Uterus (tissue), 3 donors: ENCODE measurements at regions not wholly inside any gene's neighbourhood (a gene's known extent, or its start where the extent isn't known, plus 50 kb on each side); places are given as distances from the start of the nearest gene placed in this dataset.

Experiments used
- DNase-seq, 2 donors: peaks; one replicate each; pipeline ENCODE4 v3.0.0-alpha.2; 2019 to 2020
- H3K27ac ChIP-seq, 2 donors: fragments of 200-600 bp; sonication (generic); 1 replicate in 1 of 2; 2 replicates in 1 of 2; pipeline ENCODE4 v1.5.1; 2016 to 2018
- H3K27me3 ChIP-seq, 2 donors: fragments of 200-600 bp; sonication (generic); one replicate each; pipeline ENCODE4 v1.5.1; 2018 to 2019; ENCODE audit warnings: control low read depth in 1 of 2
- H3K36me3 ChIP-seq, 2 donors: fragments of 200-600 bp; sonication (generic); one replicate each; pipeline ENCODE4 v1.5.1; 2019; ENCODE audit warnings: control low read depth in 1 of 2
- H3K4me1 ChIP-seq, 2 donors: fragments of 200-600 bp; sonication (generic); one replicate each; pipeline ENCODE4 v1.5.1; 2018 to 2019; ENCODE audit warnings: control low read depth in 1 of 2
- H3K4me3 ChIP-seq, 2 donors: fragments of 200-600 bp; sonication (generic); 1 replicate in 1 of 2; 2 replicates in 1 of 2; pipeline ENCODE4 v1.5.1; 2018 to 2019; ENCODE audit warnings: mild to moderate bottlenecking in 1 of 2
- H3K9me3 ChIP-seq, 2 donors: fragments of 200-600 bp; sonication (generic); one replicate each; pipeline ENCODE4 v1.5.1; 2019; ENCODE audit warnings: control low read depth in 1 of 2
- POLR2A ChIP-seq, 2 donors: fragments of 450-650 bp; IDR thresholded peaks; one replicate each; pipeline ENCODE4 v1.6.1; 2016; ENCODE audit warnings: antibody characterized with exemption in 2 of 2, mild to moderate bottlenecking in 1 of 2, moderate library complexity in 1 of 2
- intact Hi-C: fragments of 100-400 bp; cut with DNase I; formaldehyde crosslinking; loops from one replicate; pipeline ENCODE4 v1.15.1; 2023; ENCODE audit warnings: low total_unique reads
- TF ChIP-seq, protein P1 (sequence below), 4 experiments: fragments of 200-600 bp in 2 of 4; fragments of 450-650 bp in 2 of 4; sonication (generic) in 2 of 4; IDR thresholded peaks; one replicate each; pipeline ENCODE4 v1.5.1; 2016 to 2019; ENCODE audit warnings: antibody characterized with exemption in 4 of 4, mild to moderate bottlenecking in 2 of 4, moderate library complexity in 1 of 4
- donor health status: DM: yes; HTN: yes; CAD: no.

- H3K27ac ChIP-seq, result no peak overlapping the region
- H3K4me3 ChIP-seq, result no peak overlapping the region
- H3K27me3 ChIP-seq, result no peaks in the 10 kb centered on the region
- DNase-seq, result no peak
- H3K4me1 ChIP-seq, result no peaks in the 10 kb centered on the region
- H3K36me3 ChIP-seq, result no peaks in the 10 kb centered on the region
- TF ChIP-seq, protein P1, sequence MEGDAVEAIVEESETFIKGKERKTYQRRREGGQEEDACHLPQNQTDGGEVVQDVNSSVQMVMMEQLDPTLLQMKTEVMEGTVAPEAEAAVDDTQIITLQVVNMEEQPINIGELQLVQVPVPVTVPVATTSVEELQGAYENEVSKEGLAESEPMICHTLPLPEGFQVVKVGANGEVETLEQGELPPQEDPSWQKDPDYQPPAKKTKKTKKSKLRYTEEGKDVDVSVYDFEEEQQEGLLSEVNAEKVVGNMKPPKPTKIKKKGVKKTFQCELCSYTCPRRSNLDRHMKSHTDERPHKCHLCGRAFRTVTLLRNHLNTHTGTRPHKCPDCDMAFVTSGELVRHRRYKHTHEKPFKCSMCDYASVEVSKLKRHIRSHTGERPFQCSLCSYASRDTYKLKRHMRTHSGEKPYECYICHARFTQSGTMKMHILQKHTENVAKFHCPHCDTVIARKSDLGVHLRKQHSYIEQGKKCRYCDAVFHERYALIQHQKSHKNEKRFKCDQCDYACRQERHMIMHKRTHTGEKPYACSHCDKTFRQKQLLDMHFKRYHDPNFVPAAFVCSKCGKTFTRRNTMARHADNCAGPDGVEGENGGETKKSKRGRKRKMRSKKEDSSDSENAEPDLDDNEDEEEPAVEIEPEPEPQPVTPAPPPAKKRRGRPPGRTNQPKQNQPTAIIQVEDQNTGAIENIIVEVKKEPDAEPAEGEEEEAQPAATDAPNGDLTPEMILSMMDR (IDR thresholded peaks at IDR 0.05), result no peak
- TF ChIP-seq POLR2A (IDR thresholded peaks at IDR 0.05), result no peak
- intact Hi-C loops, result no loop called here
- no peaks in the 10 kb centered on the region for H3K9me3 ChIP-seq
Measured at GRCh38 chr22:47277531-47277930, 515.1 kb downstream of the TBC1D22A start.

DNA sequence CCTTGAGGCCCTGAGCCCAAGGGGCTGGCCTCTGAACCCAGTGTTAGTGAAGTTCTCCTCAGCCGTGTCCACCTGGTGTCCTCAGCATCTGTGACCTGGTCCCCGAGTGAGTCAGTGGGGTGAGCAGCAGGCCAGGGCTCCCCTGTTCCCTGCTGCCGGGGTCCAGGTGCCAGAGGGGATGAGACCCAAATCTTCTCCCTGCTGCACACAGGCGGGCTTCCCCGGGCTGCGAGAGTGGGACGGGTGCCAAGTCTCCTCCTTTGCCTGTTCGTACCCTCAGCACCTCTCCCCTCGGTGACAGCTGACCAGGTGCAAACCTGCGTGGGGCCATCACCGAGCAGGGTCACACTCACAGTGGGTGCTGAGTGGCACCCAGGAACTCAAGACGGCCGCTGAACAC lies 514.5 kb downstream of the TBC1D22A start:
- no peak for DNase-seq
- TF ChIP-seq POLR2A (IDR thresholded peaks at IDR 0.05), result no peak
- TF ChIP-seq, protein P1 (IDR thresholded peaks at IDR 0.05), result no peak
- H3K9me3 ChIP-seq, result no peaks in the 10 kb centered on the region
- H3K27ac ChIP-seq, result no peak overlapping the region
- no peaks in the 10 kb centered on the region for H3K36me3 ChIP-seq
- intact Hi-C loops, result no loop called here
- H3K4me1 ChIP-seq, result no peaks in the 10 kb centered on the region
- no peak overlapping the region for H3K4me3 ChIP-seq
- H3K27me3 ChIP-seq, result no peaks in the 10 kb centered on the region

DNA sequence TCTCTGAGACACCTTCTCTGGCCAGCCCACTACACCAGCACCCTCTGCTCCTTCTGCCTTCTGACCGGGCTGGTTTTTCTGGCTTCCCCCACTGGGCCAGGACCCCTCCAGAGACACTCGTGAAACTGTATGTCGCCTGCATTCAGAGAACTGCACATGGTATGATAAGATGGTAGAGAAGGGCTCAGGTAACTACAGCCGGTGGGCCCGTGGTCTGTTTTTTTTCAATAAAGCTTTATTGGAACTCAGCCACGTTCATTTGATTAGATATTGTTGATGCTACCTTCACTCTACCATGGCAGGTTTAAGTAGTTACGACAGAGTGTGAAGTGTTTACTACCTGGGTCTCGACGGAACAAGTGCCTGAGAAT lies 514.0 kb downstream of the TBC1D22A start:
- no peak for TF ChIP-seq POLR2A (IDR thresholded peaks at IDR 0.05)
- TF ChIP-seq, protein P1 (IDR thresholded peaks at IDR 0.05), result no peak
- Histone ChIP-seq H3K27ac (no peak overlapping the region), H3K27me3 (no peaks in the 10 kb centered on the region), H3K36me3 (no peaks in the 10 kb centered on the region), H3K4me1 (no peaks in the 10 kb centered on the region), H3K4me3 (no peak overlapping the region), H3K9me3 (no peaks in the 10 kb centered on the region)
- no peak for DNase-seq
- intact Hi-C loops, result no loop called here

DNA sequence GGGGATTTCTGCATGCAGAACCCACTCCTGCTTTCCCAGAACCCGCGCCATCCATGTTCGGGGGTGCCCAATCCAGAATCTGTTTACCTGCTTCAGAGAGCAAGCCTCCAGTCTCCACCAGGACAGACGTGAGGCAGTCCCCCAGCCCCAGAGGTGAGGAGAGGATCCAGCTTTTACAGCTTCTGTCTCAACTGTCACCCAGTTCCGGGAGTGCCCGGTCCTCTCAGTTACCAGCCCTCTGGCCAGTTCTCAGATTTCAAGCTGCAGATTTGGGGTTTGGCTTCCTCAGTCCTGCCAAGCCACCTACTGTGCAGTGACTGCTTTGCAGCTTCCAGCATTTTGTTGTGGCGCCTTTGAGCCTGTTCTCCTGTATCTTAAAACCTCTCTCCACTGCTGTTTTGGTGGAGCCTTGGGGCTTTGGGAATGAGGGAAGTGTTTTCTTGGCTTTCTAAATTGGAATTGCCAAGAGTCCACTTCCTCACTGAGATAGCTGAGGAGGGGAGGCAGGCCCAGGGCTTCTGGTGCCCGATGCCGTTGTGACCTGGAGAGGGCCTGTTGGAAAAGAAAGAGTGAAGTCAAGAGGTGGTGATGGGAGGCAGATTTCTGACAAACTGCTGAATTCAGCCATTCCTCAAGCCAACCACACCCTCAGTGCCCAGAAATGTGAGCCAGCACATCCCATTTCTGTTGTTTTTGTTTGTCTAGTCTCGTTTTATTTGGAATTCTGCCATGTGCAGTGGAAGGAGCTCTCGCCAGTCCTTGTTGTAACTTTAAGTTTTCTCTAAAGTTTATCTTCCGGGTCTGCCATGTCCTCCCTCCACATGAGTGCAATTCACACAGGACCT lies 513.4 kb downstream of the TBC1D22A start:
- no peak for DNase-seq
- Histone ChIP-seq H3K4me3 (no peak overlapping the region), H3K27ac (no peak overlapping the region), H3K9me3 (no peaks in the 10 kb centered on the region), H3K4me1 (no peaks in the 10 kb centered on the region), H3K27me3 (no peaks in the 10 kb centered on the region), H3K36me3 (no peaks in the 10 kb centered on the region)
- TF ChIP-seq POLR2A (IDR thresholded peaks at IDR 0.05), result no peak
- TF ChIP-seq, protein P1 (IDR thresholded peaks at IDR 0.05), result no peak
- intact Hi-C loops, result no loop called here

DNA sequence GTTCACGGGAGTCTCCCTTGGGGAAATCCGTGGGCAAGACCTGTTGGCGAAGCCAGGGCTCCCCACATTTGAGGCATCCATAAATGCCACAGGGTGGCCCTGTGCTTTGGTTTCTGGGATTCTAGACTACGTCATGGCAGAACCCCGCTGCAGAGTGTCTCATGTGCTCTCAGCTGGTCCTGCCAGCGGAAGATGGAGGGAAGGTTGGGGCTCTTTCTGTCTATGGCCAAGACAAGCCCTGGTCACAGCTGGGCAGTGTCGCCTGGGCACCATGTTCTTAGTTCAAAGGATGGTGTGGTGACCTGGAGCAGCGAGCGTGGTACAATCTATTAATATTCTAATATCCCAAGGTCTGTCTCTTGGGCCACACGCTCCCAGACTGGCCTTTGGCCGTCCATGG lies 511.7 kb downstream of the TBC1D22A start:
- Histone ChIP-seq H3K4me1 (no peaks in the 10 kb centered on the region), H3K27ac (no peak overlapping the region), H3K36me3 (no peaks in the 10 kb centered on the region), H3K9me3 (no peaks in the 10 kb centered on the region), H3K4me3 (no peak overlapping the region), H3K27me3 (no peaks in the 10 kb centered on the region)
- intact Hi-C loops, result no loop called here
- no peak for DNase-seq
- TF ChIP-seq, protein P1 (IDR thresholded peaks at IDR 0.05), result no peak
- TF ChIP-seq POLR2A (IDR thresholded peaks at IDR 0.05), result no peak
